ENCODE measurements at regions not wholly inside any gene's neighbourhood (a gene's known extent, or its start where the extent isn't known, plus 50 kb on each side); places are given as distances from the start of the nearest gene placed in this dataset.

DNA sequence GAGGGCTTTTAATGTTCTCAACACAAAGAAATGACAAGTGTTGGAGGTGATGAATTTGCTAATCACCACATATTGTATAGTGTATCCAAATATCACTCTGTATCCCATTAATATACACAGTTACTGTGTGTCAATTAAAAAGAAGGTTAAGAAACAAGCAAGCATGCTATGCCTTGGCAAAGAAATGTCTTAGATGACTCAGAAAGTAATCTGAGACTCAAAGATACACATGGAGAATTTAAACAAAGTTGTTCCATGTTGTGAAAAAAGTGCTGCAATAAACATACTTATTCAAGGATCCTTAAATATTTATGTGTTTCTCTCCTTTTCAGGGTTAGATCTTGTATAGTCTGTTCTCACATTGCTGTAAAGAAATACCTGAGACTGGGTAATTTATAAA lies 300.9 kb downstream of the DHX35 start:
- no peak overlapping the region for H4K8ac ChIP-seq (ENCODE audit: extremely low read depth, insufficient read depth, low read length)
- no peak overlapping the region for H4K5ac ChIP-seq (ENCODE audit: insufficient read length, low read depth, low read length)
- no peak overlapping the region for H2BK5ac ChIP-seq (ENCODE audit: low read depth, low read length)
- H2BK12ac ChIP-seq (ENCODE audit: low read depth, low read length) = no peak overlapping the region
- DNase-seq (ENCODE audit: low read depth in 1 of 2, low spot score in 2 of 2) = no peak
- no peak overlapping the region for H3K18ac ChIP-seq (ENCODE audit: extremely low read depth, low read length)
- no peak overlapping the region for H3K23ac ChIP-seq (ENCODE audit: insufficient read length)
- no peak overlapping the region for H3K9ac ChIP-seq (replicated peaks in 1 of 4; ENCODE audit: extremely low read depth in 1 of 4, low read depth in 3 of 4, low read length in 3 of 4)
- no peak overlapping the region for H2AK5ac ChIP-seq (ENCODE audit: low read depth, low read length)
- no peaks in the 10 kb centered on the region for H3K4me1 ChIP-seq (replicated peaks in 1 of 4; ENCODE audit: control insufficient read depth in 3 of 4, insufficient read depth in 4 of 4, low read length in 3 of 4)
- no peaks in the 10 kb centered on the region for H3K36me3 ChIP-seq (ENCODE audit: control insufficient read depth in 2 of 4, insufficient read depth in 4 of 4, low read length in 3 of 4)
- no peak overlapping the region for H4K91ac ChIP-seq (replicated peaks; ENCODE audit: insufficient read length, low read length)
- H3K4me3 ChIP-seq (ENCODE audit: extremely low read depth in 1 of 4, insufficient read depth in 2 of 4, low read depth in 3 of 4, low read length in 4 of 4) = no peak overlapping the region
- no peaks in the 10 kb centered on the region for H3K27me3 ChIP-seq (replicated peaks in 1 of 4; ENCODE audit: control insufficient read depth in 3 of 4, extremely low read depth in 1 of 4, insufficient read depth in 3 of 4, low read length in 3 of 4)
- no peak overlapping the region for H2BK15ac ChIP-seq (ENCODE audit: low read length)
- no peak overlapping the region for H2BK120ac ChIP-seq (replicated peaks; ENCODE audit: low read depth, low read length)
- no peaks in the 10 kb centered on the region for H3K23me2 ChIP-seq (ENCODE audit: low read depth, low read length)
- no peak overlapping the region for H3K27ac ChIP-seq (ENCODE audit: low read depth, low read length)
- H3K79me1 ChIP-seq (ENCODE audit: low read depth, low read length) = no peaks in the 10 kb centered on the region
- H3K4ac ChIP-seq (replicated peaks; ENCODE audit: insufficient read length, low read depth, low read length) = no peak overlapping the region
- FAIRE-seq = no peak
- no peak overlapping the region for H3K4me2 ChIP-seq (ENCODE audit: insufficient read depth in 1 of 2, low read depth in 2 of 2, low read length in 2 of 2)
- peaks cover 0 to 2% of the 10 kb centered on the region in 2 experiments for H4K20me1 ChIP-seq (replicated peaks in 1 of 2; ENCODE audit: control insufficient read depth in 1 of 2, insufficient read depth in 2 of 2, low read length in 2 of 2)
- no peak overlapping the region for H3K14ac ChIP-seq (ENCODE audit: insufficient read length)
- H3K79me2 ChIP-seq (ENCODE audit: control insufficient read depth in 1 of 2, insufficient read depth in 2 of 2, low read length in 2 of 2) = no peaks in the 10 kb centered on the region
- H2AFZ ChIP-seq (ENCODE audit: low read length) = no peak overlapping the region
- H3K9me3 ChIP-seq (ENCODE audit: insufficient read depth in 2 of 2, low read depth in 1 of 2, low read length in 1 of 2) = no peaks in the 10 kb centered on the region
- ChIA-PET POLR2A (ENCODE audit: partially characterized antibody) (no interaction called here), CTCF (ENCODE audit: partially characterized antibody) (interaction anchor here (1.3 to 9.0 kb wide), 2 partner anchors 13 to 150 kb away, joined by 4 to 100 read pairs; no protein-coding TSS in a partner anchor)
- no peak overlapping the region for H3K56ac ChIP-seq (replicated peaks; ENCODE audit: insufficient read length, low read depth, low read length)
- no peak overlapping the region for H2BK20ac ChIP-seq (ENCODE audit: low read length)
- TF ChIP-seq BACH1 (IDR thresholded peaks at IDR 0.05; ENCODE audit: low read length) (no peak), SRF (IDR thresholded peaks at IDR 0.05; ENCODE audit: low read depth, low read length) (no peak), POLR2A (IDR thresholded peaks at IDR 0.05; ENCODE audit: control extremely low read depth in 1 of 2, low read depth in 2 of 2, low read length in 2 of 2) (no peak), SP4 (IDR thresholded peaks at IDR 0.05; ENCODE audit: low read length) (no peak), RXRA (IDR thresholded peaks at IDR 0.05; ENCODE audit: insufficient read depth, low read depth, low read length) (no peak), CREB1 (IDR thresholded peaks at IDR 0.05) (no peak), BRCA1 (IDR thresholded peaks at IDR 0.05; ENCODE audit: low read depth, low read length) (no peak)
